ENCODE measurements at regions not wholly inside any gene's neighbourhood (a gene's known extent, or its start where the extent isn't known, plus 50 kb on each side); places are given as distances from the start of the nearest gene placed in this dataset.

DNA sequence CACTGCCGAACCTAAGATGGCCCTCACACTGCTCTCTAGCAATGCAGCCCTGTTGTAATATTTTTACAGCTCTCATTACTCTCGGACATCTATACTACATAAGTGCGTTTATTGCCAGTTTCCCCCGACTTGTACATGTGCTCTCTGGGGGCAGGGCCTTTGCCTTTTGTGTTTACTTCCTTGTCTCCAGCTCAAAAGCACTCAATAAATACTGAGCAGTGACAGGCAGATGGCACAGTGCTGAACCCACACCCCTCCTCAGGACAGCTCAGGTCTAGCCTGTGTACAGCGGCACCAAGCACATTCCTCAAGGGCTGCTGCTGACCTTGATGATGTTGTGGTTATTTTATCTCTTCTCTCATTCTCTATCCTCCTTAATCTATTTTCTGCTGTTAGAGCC is 68.0 kb upstream of the ELMO1 start:
- no peaks in the 10 kb centered on the region for H3K9me3 ChIP-seq
- H3K27me3 ChIP-seq, result no peaks in the 10 kb centered on the region
- no peak for TF ChIP-seq POLR2A (IDR thresholded peaks at IDR 0.05)
- TF ChIP-seq, protein P1, sequence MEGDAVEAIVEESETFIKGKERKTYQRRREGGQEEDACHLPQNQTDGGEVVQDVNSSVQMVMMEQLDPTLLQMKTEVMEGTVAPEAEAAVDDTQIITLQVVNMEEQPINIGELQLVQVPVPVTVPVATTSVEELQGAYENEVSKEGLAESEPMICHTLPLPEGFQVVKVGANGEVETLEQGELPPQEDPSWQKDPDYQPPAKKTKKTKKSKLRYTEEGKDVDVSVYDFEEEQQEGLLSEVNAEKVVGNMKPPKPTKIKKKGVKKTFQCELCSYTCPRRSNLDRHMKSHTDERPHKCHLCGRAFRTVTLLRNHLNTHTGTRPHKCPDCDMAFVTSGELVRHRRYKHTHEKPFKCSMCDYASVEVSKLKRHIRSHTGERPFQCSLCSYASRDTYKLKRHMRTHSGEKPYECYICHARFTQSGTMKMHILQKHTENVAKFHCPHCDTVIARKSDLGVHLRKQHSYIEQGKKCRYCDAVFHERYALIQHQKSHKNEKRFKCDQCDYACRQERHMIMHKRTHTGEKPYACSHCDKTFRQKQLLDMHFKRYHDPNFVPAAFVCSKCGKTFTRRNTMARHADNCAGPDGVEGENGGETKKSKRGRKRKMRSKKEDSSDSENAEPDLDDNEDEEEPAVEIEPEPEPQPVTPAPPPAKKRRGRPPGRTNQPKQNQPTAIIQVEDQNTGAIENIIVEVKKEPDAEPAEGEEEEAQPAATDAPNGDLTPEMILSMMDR (IDR thresholded peaks at IDR 0.05), result no peak
- H3K27ac ChIP-seq, result no peak overlapping the region
- H3K4me1 ChIP-seq, result no peaks in the 10 kb centered on the region
- no peak overlapping the region for H3K4me3 ChIP-seq
- no peaks in the 10 kb centered on the region for H3K36me3 ChIP-seq
- DNase-seq, result no peak

DNA sequence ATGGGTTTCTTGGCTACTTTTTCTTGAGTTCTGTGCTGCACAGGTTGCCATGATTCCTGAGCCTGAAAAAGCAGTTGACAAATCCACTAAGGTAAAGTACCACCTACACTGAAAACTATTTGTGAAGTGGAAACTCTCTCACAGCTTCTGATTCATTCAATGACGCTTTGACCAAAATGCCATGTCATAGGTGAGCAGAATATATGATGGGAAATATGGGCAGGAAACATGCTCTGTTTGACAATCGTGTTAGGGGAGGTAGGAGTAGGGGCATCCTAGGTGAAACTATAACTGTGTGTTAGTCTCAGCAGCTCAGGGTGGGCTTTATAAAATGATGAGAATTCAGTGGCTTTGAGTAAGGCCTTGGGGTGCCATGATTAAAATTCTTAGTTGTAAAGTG is 69.6 kb upstream of the ELMO1 start:
- no peak overlapping the region for H3K27ac ChIP-seq
- H3K4me3 ChIP-seq, result no peak overlapping the region
- DNase-seq, result no peak
- no peaks in the 10 kb centered on the region for H3K9me3 ChIP-seq
- H3K36me3 ChIP-seq, result no peaks in the 10 kb centered on the region
- no peaks in the 10 kb centered on the region for H3K27me3 ChIP-seq
- TF ChIP-seq POLR2A (IDR thresholded peaks at IDR 0.05), result no peak
- TF ChIP-seq, protein P1 (IDR thresholded peaks at IDR 0.05), result no peak
- H3K4me1 ChIP-seq, result no peaks in the 10 kb centered on the region

DNA sequence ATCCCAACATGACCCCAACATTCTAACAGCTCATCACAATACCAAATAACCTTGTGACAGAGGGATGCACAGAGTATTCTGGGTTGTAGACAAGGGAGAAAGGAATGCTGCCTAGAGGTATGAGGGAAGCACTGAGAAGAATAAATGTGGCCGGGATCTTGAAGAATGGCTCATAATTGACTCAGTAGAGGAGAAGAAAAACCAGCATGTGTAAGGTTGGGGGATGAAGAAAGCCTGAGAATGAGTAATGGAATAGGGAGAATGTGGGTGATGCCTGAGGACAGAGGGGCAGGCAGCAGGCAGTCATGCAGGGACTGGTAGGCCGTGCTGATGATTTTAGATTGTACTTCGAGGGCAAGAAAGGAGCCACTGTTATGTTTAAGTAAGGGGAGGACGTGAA is 75.4 kb upstream of the ELMO1 start:
- Histone ChIP-seq H3K36me3 (no peaks in the 10 kb centered on the region), H3K4me1 (no peaks in the 10 kb centered on the region), H3K27me3 (no peaks in the 10 kb centered on the region), H3K9me3 (no peaks in the 10 kb centered on the region), H3K27ac (no peak overlapping the region), H3K4me3 (no peak overlapping the region)
- TF ChIP-seq, protein P1 (IDR thresholded peaks at IDR 0.05), result no peak
- no peak for TF ChIP-seq POLR2A (IDR thresholded peaks at IDR 0.05)
- DNase-seq, result no peak

DNA sequence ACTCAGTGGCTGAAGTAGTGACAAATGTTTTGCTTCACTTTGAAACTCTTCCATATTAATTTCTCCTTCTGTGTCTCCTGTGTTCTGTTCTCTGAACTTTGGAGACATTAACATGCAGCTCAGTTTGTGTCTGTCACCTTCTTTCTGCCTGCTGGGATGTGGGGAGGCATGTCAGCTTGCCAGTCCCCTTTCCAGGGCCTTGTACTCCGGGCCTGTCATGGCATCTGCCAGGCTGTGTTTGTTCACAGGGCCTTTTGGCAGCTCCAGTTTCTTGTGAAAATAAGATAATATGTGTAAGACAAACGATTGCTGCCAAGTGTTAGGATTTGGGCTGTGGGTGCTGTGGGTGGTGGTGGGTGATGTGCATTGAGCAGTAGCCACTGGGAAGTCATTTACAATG is 76.1 kb upstream of the ELMO1 start:
- no peaks in the 10 kb centered on the region for H3K4me1 ChIP-seq

DNA sequence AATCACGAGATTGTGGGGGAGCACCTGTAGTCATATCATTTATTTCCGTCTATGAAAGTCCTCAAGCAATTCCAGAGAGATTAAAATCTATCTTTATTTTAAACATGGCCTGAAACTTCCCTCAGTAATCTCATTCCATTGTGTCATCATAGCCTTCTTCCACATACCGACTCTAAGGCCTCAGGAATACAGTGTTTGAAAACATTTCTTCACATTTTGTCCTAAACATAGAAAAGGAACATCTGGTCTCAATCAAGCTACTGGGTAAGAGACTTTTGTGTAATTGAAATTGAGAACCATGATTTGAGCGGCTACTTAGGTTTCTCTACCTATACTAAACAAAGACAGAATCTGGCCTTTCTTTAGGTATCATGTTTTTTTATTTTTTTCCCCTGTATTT is 78.0 kb upstream of the ELMO1 start:
- no peak overlapping the region for H3K27ac ChIP-seq
- no peak overlapping the region for H3K4me3 ChIP-seq
- no peaks in the 10 kb centered on the region for H3K27me3 ChIP-seq
- no peak for DNase-seq
- no peaks in the 10 kb centered on the region for H3K9me3 ChIP-seq
- no peaks in the 10 kb centered on the region for H3K4me1 ChIP-seq
- no peaks in the 10 kb centered on the region for H3K36me3 ChIP-seq
- TF ChIP-seq POLR2A (IDR thresholded peaks at IDR 0.05), result no peak
- TF ChIP-seq, protein P1 (IDR thresholded peaks at IDR 0.05), result no peak

More for the DNA sequence above, 76.1 kb upstream of the ELMO1 start:
- Histone ChIP-seq H3K4me3 (no peak overlapping the region), H3K9me3 (no peaks in the 10 kb centered on the region), H3K27ac (no peak overlapping the region), H3K36me3 (no peaks in the 10 kb centered on the region), H3K27me3 (no peaks in the 10 kb centered on the region)
- no peak for DNase-seq
- TF ChIP-seq POLR2A (IDR thresholded peaks at IDR 0.05), result no peak
- TF ChIP-seq, protein P1 (IDR thresholded peaks at IDR 0.05), result no peak

DNA sequence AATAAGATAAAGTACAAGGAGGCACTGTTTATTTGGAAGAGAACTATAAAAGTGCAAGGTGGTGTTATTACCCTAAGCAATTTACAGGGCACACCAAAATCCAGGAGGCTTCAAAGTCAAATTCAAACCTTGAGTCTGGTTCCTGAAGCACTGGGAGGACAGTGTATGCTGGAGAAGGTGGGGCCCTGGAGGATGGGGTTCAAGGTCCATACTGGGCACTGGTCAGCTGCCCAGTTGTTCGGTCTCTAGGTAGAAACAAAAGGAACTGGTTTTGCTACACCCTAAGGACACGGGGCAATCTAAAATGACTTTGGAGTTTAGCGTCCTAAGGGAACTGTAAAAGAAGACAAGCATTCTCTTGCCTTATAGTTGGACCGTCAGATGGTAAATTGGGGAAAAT is 78.4 kb upstream of the ELMO1 start:
- Histone ChIP-seq H3K27ac (no peak overlapping the region), H3K4me1 (no peaks in the 10 kb centered on the region), H3K9me3 (no peaks in the 10 kb centered on the region), H3K4me3 (no peak overlapping the region), H3K27me3 (no peaks in the 10 kb centered on the region), H3K36me3 (no peaks in the 10 kb centered on the region)
- no peak for TF ChIP-seq POLR2A (IDR thresholded peaks at IDR 0.05)
- TF ChIP-seq, protein P1 (IDR thresholded peaks at IDR 0.05), result no peak
- DNase-seq, result no peak

All from Peyer's patch (tissue), 4 donors.